HFFc6 (cell line): ENCODE measurements at regions not wholly inside any gene's neighbourhood (a gene's known extent, or its start where the extent isn't known, plus 50 kb on each side); places are given as distances from the start of the nearest gene placed in this dataset.

Experiments used
- DNase-seq: peaks from one replicate; pipeline ENCODE4 v3.0.0-alpha.2; 2018
- H3K27ac Mint-ChIP-seq: 2 replicates; pipeline ENCODE4 v1.8.0; 2020; ENCODE audit warnings: mild to moderate bottlenecking, mixed read lengths
- H3K27me3 Mint-ChIP-seq: 2 replicates; pipeline ENCODE4 v1.8.0; 2021; ENCODE audit warnings: mild to moderate bottlenecking, moderate library complexity, mixed read lengths; ENCODE audit not compliant: insufficient read depth
- H3K36me3 Mint-ChIP-seq: 2 replicates; pipeline ENCODE4 v1.8.0; 2021; ENCODE audit warnings: low read depth, mixed read lengths
- H3K4me1 Mint-ChIP-seq: 2 replicates; pipeline ENCODE4 v1.8.0; 2020; ENCODE audit warnings: low read depth, mixed read lengths
- H3K4me3 Mint-ChIP-seq: 2 replicates; pipeline ENCODE4 v1.8.0; 2020; ENCODE audit warnings: mild to moderate bottlenecking, moderate library complexity, mixed read lengths
- H3K9me3 Mint-ChIP-seq: 2 replicates; pipeline ENCODE4 v1.8.0; 2020; ENCODE audit warnings: mild to moderate bottlenecking, mixed read lengths
- CTCF ChIP-seq: fragments of 200-600 bp; sonication (generic); IDR thresholded peaks from 2 replicates; pipeline ENCODE4 v1.5.0; 2021; ENCODE audit warnings: antibody characterized with exemption, mild to moderate bottlenecking

DNA sequence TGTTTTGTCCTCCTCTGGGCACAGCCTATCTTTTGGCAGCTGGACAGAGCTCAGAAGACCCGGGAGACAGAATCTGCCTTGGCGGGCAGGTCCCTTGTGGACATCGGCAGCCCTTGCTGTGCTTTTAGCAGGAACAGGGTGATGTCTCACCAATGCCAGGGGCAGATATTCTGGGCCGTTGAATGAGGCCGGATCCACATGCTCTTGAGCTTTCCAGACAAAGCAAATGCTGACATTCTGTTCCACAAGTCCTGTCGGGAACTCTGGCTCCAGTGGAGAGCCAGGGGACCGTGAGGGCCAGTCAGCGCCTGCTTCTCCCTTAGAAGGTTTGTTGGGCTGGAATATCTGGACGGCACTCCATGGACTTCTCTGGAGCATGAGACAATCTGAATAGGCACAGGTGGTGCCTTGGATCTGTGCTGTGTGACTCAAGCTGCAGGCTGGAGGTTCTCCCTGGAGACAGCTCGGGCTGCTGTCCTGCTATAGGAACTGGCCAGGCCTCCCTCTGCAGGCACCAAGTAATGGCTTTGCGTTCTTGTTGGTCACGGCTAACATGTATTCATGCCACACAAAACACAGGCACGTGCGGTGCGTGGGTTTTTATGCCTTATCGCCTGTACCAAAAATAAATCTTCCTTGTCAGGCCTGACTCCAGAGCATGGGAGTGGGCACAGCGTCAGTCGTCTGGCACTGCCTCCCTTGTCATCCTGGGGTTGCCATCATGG is 80.3 kb downstream of the GADD45G start:
- Mint-ChIP-seq H3K36me3 (no peaks in the 10 kb centered on the region; the same call in 1 of the 2 replicates), H3K27ac (no peak overlapping the region), H3K9me3 (peaks cover 11% of the 10 kb centered on the region), H3K4me1 (no peaks in the 10 kb centered on the region), H3K27me3 (no peaks in the 10 kb centered on the region; the same call in 1 of the 2 replicates), H3K4me3 (no peak overlapping the region)
- no peak for TF ChIP-seq CTCF
- no peak for DNase-seq

- no peak for DNase-seq
- H3K27ac Mint-ChIP-seq = no peak overlapping the region
These were observed 80.9 kb downstream of the GADD45G start for GRCh38 chr9:89685698-89686097.

GRCh38 chr9:89686126-89686525 is 81.3 kb downstream of the GADD45G start:
- Mint-ChIP-seq H3K36me3 (no peaks in the 10 kb centered on the region; the same call in 1 of the 2 replicates), H3K27me3 (no peaks in the 10 kb centered on the region; the same call in 1 of the 2 replicates), H3K9me3 (peaks cover 8% of the 10 kb centered on the region), H3K4me1 (no peaks in the 10 kb centered on the region), H3K4me3 (no peak overlapping the region), H3K27ac (no peak overlapping the region)
- TF ChIP-seq CTCF = no peak
- no peak for DNase-seq

More at GRCh38 chr9:89685698-89686097, 80.9 kb downstream of the GADD45G start:
- Mint-ChIP-seq H3K36me3 (no peaks in the 10 kb centered on the region; the same call in 1 of the 2 replicates), H3K4me3 (no peak overlapping the region), H3K9me3 (peaks cover 8% of the 10 kb centered on the region), H3K4me1 (no peaks in the 10 kb centered on the region), H3K27me3 (no peaks in the 10 kb centered on the region; the same call in 1 of the 2 replicates)
- no peak for TF ChIP-seq CTCF

GRCh38 chr9:89686621-89687020 is 81.8 kb downstream of the GADD45G start:
- TF ChIP-seq CTCF = no peak
- H3K4me1 Mint-ChIP-seq = no peaks in the 10 kb centered on the region
- H3K27ac Mint-ChIP-seq = no peak overlapping the region
- no peak overlapping the region for H3K4me3 Mint-ChIP-seq
- DNase-seq = no peak
- peaks cover 11% of the 10 kb centered on the region for H3K9me3 Mint-ChIP-seq
- H3K36me3 Mint-ChIP-seq = no peaks in the 10 kb centered on the region; the same call in 1 of the 2 replicates
- no peaks in the 10 kb centered on the region; the same call in 1 of the 2 replicates for H3K27me3 Mint-ChIP-seq

- DNase-seq = no peak
- Mint-ChIP-seq H3K9me3 (peaks cover 7% of the 10 kb centered on the region), H3K4me1 (no peaks in the 10 kb centered on the region), H3K4me3 (no peak overlapping the region), H3K27ac (no peak overlapping the region), H3K27me3 (no peaks in the 10 kb centered on the region; the same call in 1 of the 2 replicates), H3K36me3 (no peaks in the 10 kb centered on the region; the same call in 1 of the 2 replicates)
- TF ChIP-seq CTCF = no peak
These were observed 82.4 kb downstream of the GADD45G start for GRCh38 chr9:89687188-89687587.
